Liver (tissue), 3 donors: ENCODE measurements at regions not wholly inside any gene's neighbourhood (a gene's known extent, or its start where the extent isn't known, plus 50 kb on each side); places are given as distances from the start of the nearest gene placed in this dataset.

Experiments
- EGR1 ChIP-seq, 2 donors: IDR thresholded peaks; 2 replicates each; pipeline ENCODE4 v1.6.1; 2016 to 2018; ENCODE audit warnings: antibody characterized with exemption in 2 of 2, low read depth in 2 of 2
- FOXA2 ChIP-seq: IDR thresholded peaks from 2 replicates; pipeline ENCODE4 v1.6.1; 2016; ENCODE audit warnings: antibody characterized with exemption
- GABPA ChIP-seq, 2 donors: IDR thresholded peaks in 1 of 2; conservative IDR thresholded peaks in 1 of 2; 2 replicates each; pipeline ENCODE4 v1.6.1; 2016; ENCODE audit warnings: antibody characterized with exemption in 2 of 2, mild to moderate bottlenecking in 1 of 2, moderate library complexity in 1 of 2
- HNF4G ChIP-seq: IDR thresholded peaks from 2 replicates; pipeline ENCODE4 v1.6.1; 2016; ENCODE audit warnings: antibody characterized with exemption
- JUND ChIP-seq, 2 donors: IDR thresholded peaks; 2 replicates each; pipeline ENCODE4 v1.6.1; 2016; ENCODE audit warnings: antibody characterized with exemption in 2 of 2
- RAD21 ChIP-seq, 2 donors: IDR thresholded peaks; 2 replicates each; pipeline ENCODE4 v1.6.1; 2016; ENCODE audit warnings: antibody characterized with exemption in 2 of 2, mild to moderate bottlenecking in 2 of 2
- RXRA ChIP-seq, 2 donors: IDR thresholded peaks; 2 replicates each; pipeline ENCODE4 v1.6.1; 2017 to 2018; ENCODE audit warnings: antibody characterized with exemption in 2 of 2, mild to moderate bottlenecking in 1 of 2
- SP1 ChIP-seq: IDR thresholded peaks from 2 replicates; pipeline ENCODE4 v1.6.1; 2018; ENCODE audit warnings: antibody characterized with exemption, mild to moderate bottlenecking
- TAF1 ChIP-seq: conservative IDR thresholded peaks from 2 replicates; pipeline ENCODE4 v1.6.1; 2016; ENCODE audit warnings: antibody characterized with exemption, mild to moderate bottlenecking
- YY1 ChIP-seq: IDR thresholded peaks from 2 replicates; pipeline ENCODE4 v1.6.1; 2016; ENCODE audit warnings: antibody characterized with exemption, mild to moderate bottlenecking
- TF ChIP-seq, protein P1 (sequence below): IDR thresholded peaks from 2 replicates; pipeline ENCODE4 v1.6.1; 2016; ENCODE audit warnings: antibody characterized with exemption
- TF ChIP-seq, protein P2 (sequence below): fragments of 150-350 bp; IDR thresholded peaks from 2 replicates; pipeline ENCODE4 v1.5.1; 2017; ENCODE audit warnings: improper control_type of control experiment, low read depth, low read length; ENCODE audit not compliant: missing input control
- TF ChIP-seq, protein P3 (sequence below): IDR thresholded peaks from 2 replicates; pipeline ENCODE4 v1.6.1; 2016; ENCODE audit warnings: antibody characterized with exemption
- TF ChIP-seq, protein P4 (sequence below): IDR thresholded peaks from 2 replicates; pipeline ENCODE4 v1.6.1; 2016; ENCODE audit warnings: antibody characterized with exemption, mild to moderate bottlenecking
- donor health status: healthy.
- donor health status: healthy.

DNA sequence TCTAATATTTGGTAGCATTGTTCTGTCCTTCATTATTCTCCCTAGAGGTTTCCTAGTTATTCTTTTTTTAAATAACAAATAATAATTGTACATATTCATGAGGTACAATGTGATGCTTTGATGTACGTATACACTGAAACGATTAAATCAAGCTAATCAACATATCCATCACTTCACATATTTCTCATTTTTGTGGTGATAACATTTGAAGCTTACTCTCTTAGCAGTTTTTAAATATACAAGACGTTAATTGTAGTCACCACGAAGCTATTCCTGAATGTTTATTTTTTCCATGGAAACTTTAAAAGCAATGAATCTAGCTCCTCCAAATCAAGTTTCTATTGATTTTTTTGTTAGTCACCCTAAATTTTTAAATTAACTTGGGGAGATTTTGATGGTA, 81.1 kb upstream of the PRNP start:
- no peak for TF ChIP-seq YY1
- no peak for TF ChIP-seq RAD21 (IDR thresholded peaks at IDR 0.05)
- TF ChIP-seq, protein P1, sequence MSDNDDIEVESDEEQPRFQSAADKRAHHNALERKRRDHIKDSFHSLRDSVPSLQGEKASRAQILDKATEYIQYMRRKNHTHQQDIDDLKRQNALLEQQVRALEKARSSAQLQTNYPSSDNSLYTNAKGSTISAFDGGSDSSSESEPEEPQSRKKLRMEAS, result no peak
- TF ChIP-seq SP1, result no peak
- TF ChIP-seq, protein P2, sequence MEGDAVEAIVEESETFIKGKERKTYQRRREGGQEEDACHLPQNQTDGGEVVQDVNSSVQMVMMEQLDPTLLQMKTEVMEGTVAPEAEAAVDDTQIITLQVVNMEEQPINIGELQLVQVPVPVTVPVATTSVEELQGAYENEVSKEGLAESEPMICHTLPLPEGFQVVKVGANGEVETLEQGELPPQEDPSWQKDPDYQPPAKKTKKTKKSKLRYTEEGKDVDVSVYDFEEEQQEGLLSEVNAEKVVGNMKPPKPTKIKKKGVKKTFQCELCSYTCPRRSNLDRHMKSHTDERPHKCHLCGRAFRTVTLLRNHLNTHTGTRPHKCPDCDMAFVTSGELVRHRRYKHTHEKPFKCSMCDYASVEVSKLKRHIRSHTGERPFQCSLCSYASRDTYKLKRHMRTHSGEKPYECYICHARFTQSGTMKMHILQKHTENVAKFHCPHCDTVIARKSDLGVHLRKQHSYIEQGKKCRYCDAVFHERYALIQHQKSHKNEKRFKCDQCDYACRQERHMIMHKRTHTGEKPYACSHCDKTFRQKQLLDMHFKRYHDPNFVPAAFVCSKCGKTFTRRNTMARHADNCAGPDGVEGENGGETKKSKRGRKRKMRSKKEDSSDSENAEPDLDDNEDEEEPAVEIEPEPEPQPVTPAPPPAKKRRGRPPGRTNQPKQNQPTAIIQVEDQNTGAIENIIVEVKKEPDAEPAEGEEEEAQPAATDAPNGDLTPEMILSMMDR, result no peak
- TF ChIP-seq JUND (IDR thresholded peaks at IDR 0.05), result no peak
- no peak for TF ChIP-seq RXRA (IDR thresholded peaks at IDR 0.05)
- TF ChIP-seq GABPA (IDR thresholded peaks at IDR 0.05 in 1 of 2, conservative IDR thresholded peaks at IDR 0.05 in 1 of 2), result no peak
- TF ChIP-seq HNF4G, result no peak
- TF ChIP-seq FOXA2, result no peak
- no peak for TF ChIP-seq EGR1 (IDR thresholded peaks at IDR 0.05; ENCODE audit: low read depth in 2 of 2)
- no peak for TF ChIP-seq TAF1
- TF ChIP-seq, protein P3, sequence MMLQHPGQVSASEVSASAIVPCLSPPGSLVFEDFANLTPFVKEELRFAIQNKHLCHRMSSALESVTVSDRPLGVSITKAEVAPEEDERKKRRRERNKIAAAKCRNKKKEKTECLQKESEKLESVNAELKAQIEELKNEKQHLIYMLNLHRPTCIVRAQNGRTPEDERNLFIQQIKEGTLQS, result no peak
- TF ChIP-seq, protein P4, sequence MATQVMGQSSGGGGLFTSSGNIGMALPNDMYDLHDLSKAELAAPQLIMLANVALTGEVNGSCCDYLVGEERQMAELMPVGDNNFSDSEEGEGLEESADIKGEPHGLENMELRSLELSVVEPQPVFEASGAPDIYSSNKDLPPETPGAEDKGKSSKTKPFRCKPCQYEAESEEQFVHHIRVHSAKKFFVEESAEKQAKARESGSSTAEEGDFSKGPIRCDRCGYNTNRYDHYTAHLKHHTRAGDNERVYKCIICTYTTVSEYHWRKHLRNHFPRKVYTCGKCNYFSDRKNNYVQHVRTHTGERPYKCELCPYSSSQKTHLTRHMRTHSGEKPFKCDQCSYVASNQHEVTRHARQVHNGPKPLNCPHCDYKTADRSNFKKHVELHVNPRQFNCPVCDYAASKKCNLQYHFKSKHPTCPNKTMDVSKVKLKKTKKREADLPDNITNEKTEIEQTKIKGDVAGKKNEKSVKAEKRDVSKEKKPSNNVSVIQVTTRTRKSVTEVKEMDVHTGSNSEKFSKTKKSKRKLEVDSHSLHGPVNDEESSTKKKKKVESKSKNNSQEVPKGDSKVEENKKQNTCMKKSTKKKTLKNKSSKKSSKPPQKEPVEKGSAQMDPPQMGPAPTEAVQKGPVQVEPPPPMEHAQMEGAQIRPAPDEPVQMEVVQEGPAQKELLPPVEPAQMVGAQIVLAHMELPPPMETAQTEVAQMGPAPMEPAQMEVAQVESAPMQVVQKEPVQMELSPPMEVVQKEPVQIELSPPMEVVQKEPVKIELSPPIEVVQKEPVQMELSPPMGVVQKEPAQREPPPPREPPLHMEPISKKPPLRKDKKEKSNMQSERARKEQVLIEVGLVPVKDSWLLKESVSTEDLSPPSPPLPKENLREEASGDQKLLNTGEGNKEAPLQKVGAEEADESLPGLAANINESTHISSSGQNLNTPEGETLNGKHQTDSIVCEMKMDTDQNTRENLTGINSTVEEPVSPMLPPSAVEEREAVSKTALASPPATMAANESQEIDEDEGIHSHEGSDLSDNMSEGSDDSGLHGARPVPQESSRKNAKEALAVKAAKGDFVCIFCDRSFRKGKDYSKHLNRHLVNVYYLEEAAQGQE, result no peak
